K562 (cell line): ENCODE measurements at regions not wholly inside any gene's neighbourhood (a gene's known extent, or its start where the extent isn't known, plus 50 kb on each side); places are given as distances from the start of the nearest gene placed in this dataset.

Experiments used
- ADNP ChIP-seq: fragments of 200-800 bp; sonication (Bioruptor generic); IDR thresholded peaks from 2 replicates; pipeline ENCODE4 v1.6.1; 2016; ENCODE audit warnings: missing genetic modification characterization, missing compliant biosample characterization
- CEBPB ChIP-seq: fragments of 450-650 bp; IDR thresholded peaks from 2 replicates; pipeline ENCODE4 v1.6.1; 2016; ENCODE audit warnings: missing genetic modification characterization, missing compliant biosample characterization
- CREM ChIP-seq: IDR thresholded peaks from 2 replicates; pipeline ENCODE4 v1.6.1; 2014; ENCODE audit warnings: antibody characterized with exemption, low read depth
- DLX4 ChIP-seq: fragments of 250-450 bp; sonication (Bioruptor Pico); IDR thresholded peaks from 2 replicates; pipeline ENCODE4 v1.6.1; 2021; ENCODE audit warnings: mild to moderate bottlenecking
- TCF7 ChIP-seq: sonication (generic); IDR thresholded peaks from 2 replicates; pipeline ENCODE4 v1.6.1; 2016; ENCODE audit warnings: antibody characterized with exemption, borderline replicate concordance
- ZMIZ1 ChIP-seq, 2 experiments: fragments of 150-350 bp in 1 of 2; IDR thresholded peaks; 2 replicates each; pipeline ENCODE4 v1.6.1; 2012 to 2016; ENCODE audit warnings: low read depth in 2 of 2, low read length in 2 of 2, mild to moderate bottlenecking in 1 of 2, moderate library complexity in 1 of 2
- ZNF280B ChIP-seq: fragments of 250-450 bp; sonication (Bioruptor Pico); IDR thresholded peaks from 2 replicates; pipeline ENCODE4 v1.5.1; 2021; ENCODE audit warnings: mild to moderate bottlenecking

GRCh38 chrX:7219153-7219705 is 71.3 kb upstream of the PUDP start (continued):
- TF ChIP-seq ADNP (tag) (no peak), ZMIZ1 (IDR thresholded peaks at IDR 0.05; ENCODE audit: low read depth in 2 of 2, low read length in 2 of 2) (no peak), CREM (no peak), DLX4 (CRISPR knock-in tag) (no peak), CEBPB (tag) (no peak), ZNF280B (no peak), TCF7 (no peak)
